HCT116 (cell line): ENCODE measurements at regions not wholly inside any gene's neighbourhood (a gene's known extent, or its start where the extent isn't known, plus 50 kb on each side); places are given as distances from the start of the nearest gene placed in this dataset.

ENCODE experiments used
- CEBPB ChIP-seq: IDR thresholded peaks from 2 replicates; pipeline ENCODE4 v1.6.1; 2012; ENCODE audit warnings: low read depth
- EGR1 ChIP-seq: IDR thresholded peaks from 2 replicates; pipeline ENCODE4 v1.6.1; 2012; ENCODE audit warnings: low read depth
- EZH2 ChIP-seq: fragments of 200-600 bp; sonication (generic); IDR thresholded peaks from 2 replicates; pipeline ENCODE4 v1.6.1; 2017; ENCODE audit warnings: antibody characterized with exemption, mixed run types
- EZH2phosphoT487 ChIP-seq: fragments of 200-600 bp; IDR thresholded peaks from 2 replicates; pipeline ENCODE4 v1.6.1; 2018; ENCODE audit warnings: antibody characterized with exemption, borderline replicate concordance
- POLR2A ChIP-seq: IDR thresholded peaks from 2 replicates; pipeline ENCODE4 v1.7.0; 2011; ENCODE audit warnings: borderline replicate concordance; ENCODE audit not compliant: insufficient read depth, insufficient read length; ENCODE audit errors: extremely low read depth
- POLR2AphosphoS5 ChIP-seq: IDR thresholded peaks from 2 replicates; pipeline ENCODE4 v1.6.1; 2011; ENCODE audit warnings: mild to moderate bottlenecking, low read depth, low read length, moderate library complexity
- SIN3A ChIP-seq: IDR thresholded peaks from 2 replicates; pipeline ENCODE4 v1.6.1; 2012; ENCODE audit warnings: low read depth
- SP1 ChIP-seq: IDR thresholded peaks from 2 replicates; pipeline ENCODE4 v1.6.1; 2012; ENCODE audit warnings: low read depth
- YY1 ChIP-seq: IDR thresholded peaks from 2 replicates; pipeline ENCODE4 v1.6.1; 2011; ENCODE audit warnings: low read length, low read depth, moderate library complexity, mild to moderate bottlenecking; ENCODE audit not compliant: insufficient replicate concordance; ENCODE audit errors: extremely low read depth
- ZFX ChIP-seq: fragments of 450-650 bp; IDR thresholded peaks from 2 replicates; pipeline ENCODE4 v1.6.1; 2017
- TF ChIP-seq, protein P1 (sequence below), 3 experiments: fragments of 200-600 bp in 1 of 3; sonication (generic) in 1 of 3; IDR thresholded peaks in 2 of 3; conservative IDR thresholded peaks in 1 of 3; 2 replicates each; pipeline ENCODE4 v1.5.1; 2012 to 2017; ENCODE audit warnings: low read depth in 2 of 3, low read length in 2 of 3, antibody characterized with exemption in 1 of 3, borderline replicate concordance in 1 of 3, control low read depth in 1 of 3, mild to moderate bottlenecking in 1 of 3, mixed read lengths in 1 of 3, mixed run types in 1 of 3, moderate library complexity in 1 of 3; ENCODE audit not compliant: insufficient read depth in 1 of 3
- TF ChIP-seq, protein P2 (sequence below): IDR thresholded peaks from 2 replicates; pipeline ENCODE4 v1.6.1; 2012; ENCODE audit warnings: low read depth
- TF ChIP-seq, protein P3 (sequence below): IDR thresholded peaks from 2 replicates; pipeline ENCODE4 v1.6.1; 2012
- TF ChIP-seq, protein P4 (sequence below): IDR thresholded peaks from 2 replicates; pipeline ENCODE4 v1.6.1; 2012

DNA sequence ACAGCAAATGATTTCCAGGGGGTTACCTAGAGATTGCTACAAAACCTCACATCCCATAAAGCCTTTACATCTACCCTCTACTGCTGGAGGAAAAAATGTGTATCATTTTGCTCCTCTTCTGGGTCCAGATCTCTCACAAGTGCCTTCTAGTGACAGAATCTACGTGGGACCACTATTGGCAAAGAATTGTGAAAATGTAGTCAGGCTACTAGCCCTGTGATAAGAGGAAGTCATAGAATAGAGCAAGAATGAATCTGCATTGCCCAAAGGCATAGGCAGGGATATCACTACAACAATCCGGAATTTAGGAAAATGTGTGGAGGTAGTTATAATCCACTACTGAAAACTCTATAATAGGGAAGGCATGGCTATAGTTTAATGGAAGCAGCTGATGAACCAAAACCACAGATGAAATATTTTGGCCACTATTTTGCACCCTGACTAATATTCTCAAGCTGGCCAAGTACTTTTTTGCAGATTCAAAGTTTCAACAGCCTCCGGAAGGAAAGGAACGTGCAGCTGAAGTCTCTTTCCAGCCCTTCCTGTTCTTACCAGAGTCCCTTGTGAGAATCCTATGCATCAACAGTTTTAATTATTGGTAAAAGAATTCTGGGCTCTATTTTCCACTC is 176.8 kb downstream of the PHLDA1 start:
- TF ChIP-seq, protein P1, sequence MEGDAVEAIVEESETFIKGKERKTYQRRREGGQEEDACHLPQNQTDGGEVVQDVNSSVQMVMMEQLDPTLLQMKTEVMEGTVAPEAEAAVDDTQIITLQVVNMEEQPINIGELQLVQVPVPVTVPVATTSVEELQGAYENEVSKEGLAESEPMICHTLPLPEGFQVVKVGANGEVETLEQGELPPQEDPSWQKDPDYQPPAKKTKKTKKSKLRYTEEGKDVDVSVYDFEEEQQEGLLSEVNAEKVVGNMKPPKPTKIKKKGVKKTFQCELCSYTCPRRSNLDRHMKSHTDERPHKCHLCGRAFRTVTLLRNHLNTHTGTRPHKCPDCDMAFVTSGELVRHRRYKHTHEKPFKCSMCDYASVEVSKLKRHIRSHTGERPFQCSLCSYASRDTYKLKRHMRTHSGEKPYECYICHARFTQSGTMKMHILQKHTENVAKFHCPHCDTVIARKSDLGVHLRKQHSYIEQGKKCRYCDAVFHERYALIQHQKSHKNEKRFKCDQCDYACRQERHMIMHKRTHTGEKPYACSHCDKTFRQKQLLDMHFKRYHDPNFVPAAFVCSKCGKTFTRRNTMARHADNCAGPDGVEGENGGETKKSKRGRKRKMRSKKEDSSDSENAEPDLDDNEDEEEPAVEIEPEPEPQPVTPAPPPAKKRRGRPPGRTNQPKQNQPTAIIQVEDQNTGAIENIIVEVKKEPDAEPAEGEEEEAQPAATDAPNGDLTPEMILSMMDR (IDR thresholded peaks at IDR 0.05 in 2 of 3, conservative IDR thresholded peaks at IDR 0.05 in 1 of 3; ENCODE audit: borderline replicate concordance in 1 of 3, insufficient read depth in 1 of 3, low read depth in 2 of 3, low read length in 2 of 3) = no peak
- TF ChIP-seq CEBPB (no peak), ZFX (no peak), POLR2A (no peak), POLR2AphosphoS5 (no peak), EZH2phosphoT487 (no peak), YY1 (no peak), SP1 (no peak), EGR1 (no peak), SIN3A (no peak), EZH2 (no peak)
- TF ChIP-seq, protein P2, sequence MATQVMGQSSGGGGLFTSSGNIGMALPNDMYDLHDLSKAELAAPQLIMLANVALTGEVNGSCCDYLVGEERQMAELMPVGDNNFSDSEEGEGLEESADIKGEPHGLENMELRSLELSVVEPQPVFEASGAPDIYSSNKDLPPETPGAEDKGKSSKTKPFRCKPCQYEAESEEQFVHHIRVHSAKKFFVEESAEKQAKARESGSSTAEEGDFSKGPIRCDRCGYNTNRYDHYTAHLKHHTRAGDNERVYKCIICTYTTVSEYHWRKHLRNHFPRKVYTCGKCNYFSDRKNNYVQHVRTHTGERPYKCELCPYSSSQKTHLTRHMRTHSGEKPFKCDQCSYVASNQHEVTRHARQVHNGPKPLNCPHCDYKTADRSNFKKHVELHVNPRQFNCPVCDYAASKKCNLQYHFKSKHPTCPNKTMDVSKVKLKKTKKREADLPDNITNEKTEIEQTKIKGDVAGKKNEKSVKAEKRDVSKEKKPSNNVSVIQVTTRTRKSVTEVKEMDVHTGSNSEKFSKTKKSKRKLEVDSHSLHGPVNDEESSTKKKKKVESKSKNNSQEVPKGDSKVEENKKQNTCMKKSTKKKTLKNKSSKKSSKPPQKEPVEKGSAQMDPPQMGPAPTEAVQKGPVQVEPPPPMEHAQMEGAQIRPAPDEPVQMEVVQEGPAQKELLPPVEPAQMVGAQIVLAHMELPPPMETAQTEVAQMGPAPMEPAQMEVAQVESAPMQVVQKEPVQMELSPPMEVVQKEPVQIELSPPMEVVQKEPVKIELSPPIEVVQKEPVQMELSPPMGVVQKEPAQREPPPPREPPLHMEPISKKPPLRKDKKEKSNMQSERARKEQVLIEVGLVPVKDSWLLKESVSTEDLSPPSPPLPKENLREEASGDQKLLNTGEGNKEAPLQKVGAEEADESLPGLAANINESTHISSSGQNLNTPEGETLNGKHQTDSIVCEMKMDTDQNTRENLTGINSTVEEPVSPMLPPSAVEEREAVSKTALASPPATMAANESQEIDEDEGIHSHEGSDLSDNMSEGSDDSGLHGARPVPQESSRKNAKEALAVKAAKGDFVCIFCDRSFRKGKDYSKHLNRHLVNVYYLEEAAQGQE = no peak
- TF ChIP-seq, protein P3, sequence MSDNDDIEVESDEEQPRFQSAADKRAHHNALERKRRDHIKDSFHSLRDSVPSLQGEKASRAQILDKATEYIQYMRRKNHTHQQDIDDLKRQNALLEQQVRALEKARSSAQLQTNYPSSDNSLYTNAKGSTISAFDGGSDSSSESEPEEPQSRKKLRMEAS = no peak
- TF ChIP-seq, protein P4, sequence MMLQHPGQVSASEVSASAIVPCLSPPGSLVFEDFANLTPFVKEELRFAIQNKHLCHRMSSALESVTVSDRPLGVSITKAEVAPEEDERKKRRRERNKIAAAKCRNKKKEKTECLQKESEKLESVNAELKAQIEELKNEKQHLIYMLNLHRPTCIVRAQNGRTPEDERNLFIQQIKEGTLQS = no peak
